ENCODE measurements at regions not wholly inside any gene's neighbourhood (a gene's known extent, or its start where the extent isn't known, plus 50 kb on each side); places are given as distances from the start of the nearest gene placed in this dataset.

GRCh38 chr12:124480469-124481256 is 86.7 kb downstream of the NCOR2 start:
- peaks cover 89 to 93% of the 10 kb centered on the region in 2 donors for H3K36me3 Mint-ChIP-seq
- peak; percentile 33 for DNase-seq
- H3K27ac Mint-ChIP-seq: peak overlapping the region; percentile 71

GRCh38 chr12:124479680-124480468 is 87.5 kb downstream of the NCOR2 start:
- peak overlapping the region; percentile 72 for H3K27ac Mint-ChIP-seq
- peaks cover 45 to 82% of the 10 kb centered on the region in 2 donors for H3K4me1 Mint-ChIP-seq
- H3K36me3 Mint-ChIP-seq: peaks cover 88 to 93% of the 10 kb centered on the region in 2 donors
- H3K4me3 Mint-ChIP-seq: no peak overlapping the region
- ATAC-seq (replicated peaks) (peak; percentile 28 to 40), DNase-seq (no peak)
- H3K9me3 Mint-ChIP-seq: peaks cover 23% of the 10 kb centered on the region in 2 donors
- H3K27me3 Mint-ChIP-seq: no peaks in the 10 kb centered on the region

More at GRCh38 chr12:124480469-124481256, 86.7 kb downstream of the NCOR2 start:
- Mint-ChIP-seq H3K4me3 (peak overlapping the region; percentile 5 to 68), H3K4me1 (peaks cover 48 to 85% of the 10 kb centered on the region in 2 donors), H3K27me3 (no peaks in the 10 kb centered on the region), H3K9me3 (peaks cover 23% of the 10 kb centered on the region in 2 donors)
- ATAC-seq (replicated peaks): peak; percentile 77 to 79

GRCh38 chr12:124478985-124479645 is 88.3 kb downstream of the NCOR2 start:
- no peak for ATAC-seq (replicated peaks)
- H3K4me3 Mint-ChIP-seq: peak overlapping the region in 1 of 2 donors; percentile 26
- peaks cover 88 to 93% of the 10 kb centered on the region in 2 donors for H3K36me3 Mint-ChIP-seq
- H3K4me1 Mint-ChIP-seq: peaks cover 38 to 78% of the 10 kb centered on the region in 2 donors
- DNase-seq: no peak
- peak overlapping the region; percentile 88 for H3K27ac Mint-ChIP-seq
- H3K9me3 Mint-ChIP-seq: peaks cover 20 to 24% of the 10 kb centered on the region in 2 donors
- no peaks in the 10 kb centered on the region for H3K27me3 Mint-ChIP-seq

- Mint-ChIP-seq H3K36me3 (peaks cover 90 to 93% of the 10 kb centered on the region in 2 donors), H3K4me3 (peak overlapping the region in 1 of 2 donors; percentile 61), H3K4me1 (peaks cover 42 to 73% of the 10 kb centered on the region in 2 donors), H3K9me3 (peaks cover 26 to 30% of the 10 kb centered on the region in 2 donors), H3K27me3 (no peaks in the 10 kb centered on the region), H3K27ac (peak overlapping the region; percentile 88)
- DNase-seq: no peak
- ATAC-seq (replicated peaks): no peak
These were observed 89.0 kb downstream of the NCOR2 start for GRCh38 chr12:124478416-124478815.

GRCh38 chr12:124477107-124477915 is 90.1 kb downstream of the NCOR2 start:
- H3K4me1 Mint-ChIP-seq: peaks cover 37 to 62% of the 10 kb centered on the region in 2 donors
- peak overlapping the region; percentile 30 to 64 for H3K4me3 Mint-ChIP-seq
- H3K27ac Mint-ChIP-seq: peak overlapping the region; percentile 92
- peaks cover 26 to 30% of the 10 kb centered on the region in 2 donors for H3K9me3 Mint-ChIP-seq
- H3K36me3 Mint-ChIP-seq: peaks cover 91 to 94% of the 10 kb centered on the region in 2 donors
- no peaks in the 10 kb centered on the region for H3K27me3 Mint-ChIP-seq
- peak; percentile 57 to 67 for ATAC-seq (replicated peaks)
- peak; percentile 65 for DNase-seq

- ATAC-seq (replicated peaks): no peak
- no peaks in the 10 kb centered on the region for H3K27me3 Mint-ChIP-seq
- peaks cover 87 to 96% of the 10 kb centered on the region in 2 donors for H3K36me3 Mint-ChIP-seq
- no peak for DNase-seq
- H3K27ac Mint-ChIP-seq: peak overlapping the region; percentile 67
- no peak overlapping the region for H3K4me3 Mint-ChIP-seq
- H3K9me3 Mint-ChIP-seq: peaks cover 24 to 25% of the 10 kb centered on the region in 2 donors
- peaks cover 30 to 54% of the 10 kb centered on the region in 2 donors for H3K4me1 Mint-ChIP-seq
These were observed 91.4 kb downstream of the NCOR2 start for GRCh38 chr12:124476011-124476400.

GRCh38 chr12:124475295-124476010 is 92.0 kb downstream of the NCOR2 start:
- H3K27me3 Mint-ChIP-seq: no peaks in the 10 kb centered on the region
- H3K27ac Mint-ChIP-seq: no peak overlapping the region
- H3K36me3 Mint-ChIP-seq: peaks cover 87 to 94% of the 10 kb centered on the region in 2 donors
- ATAC-seq (replicated peaks) (no peak), DNase-seq (no peak)
- peaks cover 27 to 49% of the 10 kb centered on the region in 2 donors for H3K4me1 Mint-ChIP-seq
- H3K9me3 Mint-ChIP-seq: peaks cover 24 to 25% of the 10 kb centered on the region in 2 donors
- H3K4me3 Mint-ChIP-seq: no peak overlapping the region

GRCh38 chr12:124474709-124475108 is 92.7 kb downstream of the NCOR2 start:
- H3K27ac Mint-ChIP-seq: no peak overlapping the region
- no peaks in the 10 kb centered on the region for H3K27me3 Mint-ChIP-seq
- H3K4me1 Mint-ChIP-seq: peaks cover 24 to 49% of the 10 kb centered on the region in 2 donors
- DNase-seq (no peak), ATAC-seq (replicated peaks) (no peak)
- H3K9me3 Mint-ChIP-seq: peaks cover 26 to 28% of the 10 kb centered on the region in 2 donors
- H3K4me3 Mint-ChIP-seq: no peak overlapping the region
- H3K36me3 Mint-ChIP-seq: peaks cover 91 to 95% of the 10 kb centered on the region in 2 donors

- Mint-ChIP-seq H3K9me3 (peaks cover 21 to 28% of the 10 kb centered on the region in 2 donors), H3K27me3 (no peaks in the 10 kb centered on the region), H3K27ac (no peak overlapping the region), H3K36me3 (peaks cover 81 to 94% of the 10 kb centered on the region in 2 donors), H3K4me1 (peaks cover 17 to 40% of the 10 kb centered on the region in 2 donors), H3K4me3 (no peak overlapping the region)
- ATAC-seq (replicated peaks): no peak
- DNase-seq: no peak
These were observed 94.6 kb downstream of the NCOR2 start for GRCh38 chr12:124472690-124473279.

GRCh38 chr12:124471828-124472227 is 95.6 kb downstream of the NCOR2 start:
- peaks cover 20 to 40% of the 10 kb centered on the region in 2 donors for H3K4me1 Mint-ChIP-seq

GRCh38 chr12:124470806-124471205 is 96.6 kb downstream of the NCOR2 start:
- DNase-seq (no peak), ATAC-seq (replicated peaks) (no peak)
- peaks cover 17 to 24% of the 10 kb centered on the region in 2 donors for H3K9me3 Mint-ChIP-seq
- H3K27ac Mint-ChIP-seq: peak overlapping the region; percentile 9
- no peak overlapping the region for H3K4me3 Mint-ChIP-seq
- H3K36me3 Mint-ChIP-seq: peaks cover 75 to 93% of the 10 kb centered on the region in 2 donors
- peaks cover 29 to 47% of the 10 kb centered on the region in 2 donors for H3K4me1 Mint-ChIP-seq
- no peaks in the 10 kb centered on the region for H3K27me3 Mint-ChIP-seq

More at GRCh38 chr12:124471828-124472227, 95.6 kb downstream of the NCOR2 start:
- DNase-seq (no peak), ATAC-seq (replicated peaks) (no peak)
- H3K9me3 Mint-ChIP-seq: peaks cover 16 to 26% of the 10 kb centered on the region in 2 donors
- no peaks in the 10 kb centered on the region for H3K27me3 Mint-ChIP-seq
- H3K27ac Mint-ChIP-seq: no peak overlapping the region
- H3K4me3 Mint-ChIP-seq: no peak overlapping the region
- peaks cover 75 to 94% of the 10 kb centered on the region in 2 donors for H3K36me3 Mint-ChIP-seq

GRCh38 chr12:124470139-124470538 is 97.3 kb downstream of the NCOR2 start:
- peaks cover 34 to 51% of the 10 kb centered on the region in 2 donors for H3K4me1 Mint-ChIP-seq
- H3K9me3 Mint-ChIP-seq: peaks cover 17 to 24% of the 10 kb centered on the region in 2 donors
- no peak for ATAC-seq (replicated peaks)
- H3K36me3 Mint-ChIP-seq: peaks cover 75 to 93% of the 10 kb centered on the region in 2 donors
- H3K4me3 Mint-ChIP-seq: no peak overlapping the region
- H3K27ac Mint-ChIP-seq: peak overlapping the region; percentile 37
- no peak for DNase-seq
- no peaks in the 10 kb centered on the region for H3K27me3 Mint-ChIP-seq
